Stimulated activated CD8-positive, alpha-beta memory T cell treated with anti-CD3 and anti-CD28 coated beads, Interleukin-15, amount 100 ng/mL, for 48 hours (primary cell): ENCODE measurements at regions not wholly inside any gene's neighbourhood (a gene's known extent, or its start where the extent isn't known, plus 50 kb on each side); places are given as distances from the start of the nearest gene placed in this dataset.
"Not testable (repeated sequence)": the region's sequence is repeated elsewhere in the genome, so short reads cannot be mapped to it uniquely, and the experiment has no call there.

ENCODE experiments used
- DNase-seq, 2 donors: peaks; one replicate each; pipeline ENCODE4 v3.0.0-alpha.2; 2020; ENCODE audit warnings: low read depth in 2 of 2

- not testable (repeated sequence) for DNase-seq
Observed at GRCh38 chr13:22881721-22882608, 298.8 kb upstream of the SGCG start.

DNA sequence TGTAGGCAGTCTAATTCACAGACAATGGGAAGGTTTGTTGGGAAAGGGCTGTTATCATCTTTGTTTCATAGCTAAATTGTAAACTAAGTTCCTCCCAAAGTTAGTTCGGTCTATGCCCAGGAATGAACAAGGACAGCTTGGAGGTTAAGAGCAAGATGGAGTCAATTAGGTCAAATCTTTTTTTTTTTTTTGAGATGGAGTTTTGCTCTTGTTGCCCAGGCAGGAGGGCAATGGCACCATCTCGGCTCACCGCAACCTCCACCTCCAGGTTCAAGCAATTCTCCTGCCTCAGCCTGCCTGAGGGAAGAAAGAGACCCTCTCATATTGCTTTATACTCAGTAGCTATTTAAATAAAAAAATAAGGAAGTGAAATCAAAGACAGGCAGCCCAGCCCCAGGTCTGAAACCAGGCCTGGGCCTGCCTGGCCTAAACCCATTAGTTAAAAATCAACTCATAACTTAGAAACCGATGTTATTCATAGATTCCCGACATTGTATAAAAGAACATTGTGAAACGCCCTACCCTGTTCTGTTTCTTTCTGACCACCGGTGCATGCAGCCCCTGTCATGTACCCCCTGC, 297.4 kb upstream of the SGCG start:
- no peak for DNase-seq

DNA sequence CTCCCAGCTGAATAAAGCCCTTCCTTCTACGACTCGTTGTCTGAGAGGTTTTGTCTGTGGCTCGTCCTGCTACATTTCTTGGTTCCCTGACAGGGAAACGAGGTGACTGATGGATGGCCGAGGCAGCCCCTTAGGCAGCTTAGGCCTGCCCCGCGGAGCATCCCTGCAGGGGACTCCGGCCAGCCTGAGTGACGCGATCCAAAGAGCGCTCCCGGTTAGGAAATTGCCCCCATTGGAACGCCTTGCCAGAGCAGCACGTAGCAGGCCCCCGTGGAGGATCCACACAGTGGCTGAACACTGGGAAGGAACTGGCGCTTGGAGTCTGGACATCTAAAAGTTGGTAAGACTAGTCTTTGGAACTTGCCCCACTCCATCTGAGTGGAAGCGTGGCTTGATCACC, 296.8 kb upstream of the SGCG start:
- DNase-seq: no peak

GRCh38 chr13:22886061-22886460, 294.7 kb upstream of the SGCG start:
- not testable (repeated sequence) for DNase-seq

DNA sequence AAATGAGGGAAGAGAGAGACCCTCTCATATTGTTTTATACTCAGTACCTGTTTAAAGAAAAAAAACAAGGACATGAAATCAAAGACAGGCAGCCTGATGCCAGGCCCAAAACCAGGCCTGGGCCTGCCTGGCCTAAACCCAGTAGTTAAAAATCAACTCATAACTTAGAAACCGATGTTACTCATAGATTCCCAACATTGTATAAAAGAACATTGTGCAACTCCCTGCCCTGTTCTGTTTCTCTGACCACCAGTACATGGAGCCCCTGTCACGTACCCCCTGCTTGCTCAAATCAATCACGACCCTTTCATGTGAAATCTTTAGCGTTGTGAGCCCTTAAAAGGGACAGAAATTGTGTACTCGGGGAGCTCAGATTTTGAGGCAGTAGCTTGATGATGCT, 291.4 kb upstream of the SGCG start:
- DNase-seq: not testable (repeated sequence)

GRCh38 chr13:22893204-22893603, 287.6 kb upstream of the SGCG start:
- no peak for DNase-seq

DNA sequence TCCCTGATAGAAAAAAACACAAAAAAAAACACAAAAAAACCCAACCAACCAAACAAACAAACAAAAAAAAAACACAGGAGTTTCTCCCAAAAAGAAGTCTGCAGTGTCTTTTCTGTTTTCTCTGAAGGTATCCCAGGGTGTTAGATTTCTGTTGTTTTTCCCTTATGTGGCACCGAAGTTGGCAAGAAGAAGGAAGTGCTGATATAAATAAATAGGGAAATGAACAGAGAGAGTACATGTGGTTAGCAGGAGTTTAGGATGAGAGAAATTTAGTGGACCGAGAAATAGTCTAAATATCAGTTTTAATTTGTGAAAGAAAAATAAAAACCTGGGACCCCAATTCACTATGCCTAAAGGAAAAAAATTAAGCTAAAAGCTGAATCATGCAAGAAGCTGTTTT, 287.0 kb upstream of the SGCG start:
- no peak for DNase-seq

DNA sequence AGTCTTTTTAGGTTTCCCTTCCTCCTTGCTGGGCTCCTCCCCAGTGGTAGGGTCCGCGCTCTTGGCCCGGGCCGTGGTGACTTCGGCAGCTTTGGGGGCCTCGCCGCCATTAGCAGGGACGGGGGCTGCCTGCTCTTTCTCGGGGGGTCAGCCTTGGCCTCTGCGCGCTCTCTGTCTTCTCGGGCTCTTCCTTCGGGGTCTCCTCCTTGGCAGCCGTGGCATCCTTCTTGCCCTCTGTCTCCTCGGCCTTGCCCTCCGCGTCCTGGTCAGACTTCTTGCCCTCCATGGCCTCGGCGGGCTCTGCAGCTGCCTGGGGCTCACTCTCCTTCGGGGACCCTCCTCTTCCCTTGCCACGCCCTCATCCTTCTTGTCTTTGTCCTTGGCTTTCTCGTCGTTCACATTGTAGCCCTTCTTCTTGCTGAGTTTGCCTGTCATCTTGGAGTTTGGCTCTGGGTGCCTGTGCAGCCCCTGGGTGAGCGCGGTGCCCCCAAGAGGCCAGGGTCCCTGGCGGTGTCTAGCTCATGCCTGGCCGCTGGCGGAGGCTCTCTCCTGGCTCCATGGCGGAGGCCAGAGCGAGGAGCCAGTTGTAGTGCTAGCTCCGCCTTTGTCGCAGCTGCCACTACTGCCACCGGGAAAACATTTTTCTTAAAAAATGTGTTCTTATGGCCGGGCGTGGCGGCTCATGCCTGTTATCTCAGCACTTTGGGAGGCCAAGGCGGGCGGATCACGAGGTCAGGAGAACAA, 283.0 kb upstream of the SGCG start:
- DNase-seq: no peak

GRCh38 chr13:22900416-22900951, 280.3 kb upstream of the SGCG start:
- not testable (repeated sequence) for DNase-seq

DNA sequence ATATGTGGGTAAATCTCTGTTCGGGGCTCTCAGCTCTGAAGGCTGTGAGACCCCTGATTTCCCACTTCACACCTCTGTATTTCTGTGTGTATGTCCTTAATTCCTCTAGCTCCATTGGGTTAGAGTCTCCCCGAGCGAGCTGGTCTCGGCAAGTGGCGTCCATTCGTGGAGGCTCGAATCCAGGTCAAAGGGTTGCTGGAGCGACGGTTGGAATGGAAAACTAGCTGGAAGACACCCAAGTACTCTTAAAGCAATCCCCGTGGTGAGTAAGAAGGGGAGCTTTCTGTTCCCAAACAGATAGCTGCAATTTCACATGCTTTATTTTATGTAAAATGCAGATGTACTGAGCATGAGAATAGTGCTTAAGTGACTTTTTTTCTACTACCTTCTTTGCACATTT, 277.5 kb upstream of the SGCG start:
- DNase-seq: no peak

DNA sequence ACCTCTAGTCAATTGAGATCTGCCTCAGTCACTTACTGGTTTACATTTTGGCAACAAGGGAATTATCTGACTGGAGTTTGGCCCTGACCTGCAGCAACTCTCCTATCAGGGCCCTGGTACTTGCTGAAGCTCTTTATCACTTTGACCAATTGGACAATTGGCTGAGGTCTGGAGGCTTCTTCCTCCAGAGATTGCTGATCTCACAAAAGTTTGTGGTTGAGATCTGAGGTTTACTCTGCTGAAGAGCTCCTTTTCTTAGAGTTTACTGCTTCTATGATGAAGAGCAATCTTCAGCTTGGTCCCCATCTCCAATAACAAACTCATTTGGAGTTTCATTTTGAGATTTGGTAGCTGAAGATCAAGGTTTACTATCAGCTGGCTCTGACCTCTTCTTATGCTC, 276.9 kb upstream of the SGCG start:
- DNase-seq: no peak

DNA sequence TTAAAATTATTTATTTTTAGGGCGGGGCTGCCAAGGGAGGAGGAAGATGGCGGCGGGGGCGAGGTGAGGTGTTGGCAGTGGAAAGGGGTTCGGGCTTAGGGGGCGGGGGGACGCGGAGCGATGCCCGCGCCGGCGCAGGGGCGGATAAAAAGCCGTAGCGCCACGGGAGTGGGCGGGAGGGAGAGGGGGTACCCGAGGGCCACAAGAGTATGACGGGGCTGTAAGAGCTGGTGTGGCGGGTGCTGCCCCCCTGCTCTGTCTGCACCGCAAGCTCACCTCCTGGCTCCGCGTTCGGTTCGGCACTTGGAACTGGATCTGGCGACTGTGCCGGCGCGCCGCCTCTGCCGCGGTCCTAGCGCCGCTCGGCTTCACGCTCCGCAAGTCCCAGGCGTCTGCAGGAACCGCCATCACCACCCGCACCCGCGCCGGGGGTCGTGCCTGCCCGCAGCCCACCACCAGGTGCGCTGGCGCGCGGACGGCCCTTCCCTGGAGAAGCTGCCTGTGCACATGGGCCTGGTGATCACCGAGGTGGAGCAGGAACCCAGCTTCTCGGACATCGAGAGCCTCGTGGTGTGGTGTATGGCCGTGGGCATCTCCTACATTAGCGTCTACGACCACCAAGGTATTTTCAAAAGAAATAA, 265.2 kb upstream of the SGCG start:
- DNase-seq: no peak

- DNase-seq: not testable (repeated sequence)
Observed at GRCh38 chr13:22916276-22916675, 264.5 kb upstream of the SGCG start.

DNA sequence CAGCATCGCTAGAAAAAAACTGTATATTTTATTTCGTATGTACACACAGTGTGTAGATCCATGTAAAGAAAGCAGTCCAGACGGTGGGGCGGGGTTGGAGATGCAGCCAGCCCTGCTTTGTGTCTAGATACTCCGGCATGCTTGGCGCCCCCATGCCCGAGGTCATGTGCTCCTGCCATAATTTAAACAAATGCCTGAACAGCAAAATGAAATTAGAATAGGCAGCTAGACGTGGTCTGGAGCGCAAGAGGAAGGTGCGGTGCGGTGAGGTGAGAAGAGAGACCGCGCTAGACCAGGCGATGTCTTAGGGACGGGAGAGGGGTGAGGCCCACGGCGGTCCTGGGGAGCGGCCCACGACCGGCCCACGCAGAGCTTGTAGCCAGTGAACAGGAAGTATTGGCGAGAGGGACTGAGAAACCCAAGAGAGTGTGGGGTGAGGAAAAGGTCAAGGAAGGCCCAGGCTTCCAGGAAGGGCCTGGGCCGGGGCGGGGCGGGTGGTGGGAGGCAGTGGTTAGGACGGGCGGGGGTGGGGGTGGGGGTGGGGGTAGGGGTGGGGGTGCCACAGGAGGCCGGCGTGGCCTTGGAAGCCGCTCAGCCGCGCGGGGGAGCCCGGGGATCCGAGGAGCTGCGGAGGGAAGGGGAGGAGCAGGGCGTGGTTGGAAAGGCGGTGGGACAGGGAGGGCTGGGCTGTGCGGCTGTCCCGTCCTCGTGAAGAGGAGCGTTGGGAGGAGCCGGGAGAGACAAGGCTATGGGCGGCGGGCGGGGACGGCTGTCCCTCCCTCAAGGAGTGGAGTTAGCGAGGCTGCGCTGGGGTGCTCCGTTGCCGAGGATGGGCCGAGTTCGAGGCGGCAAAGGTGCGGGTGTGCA, 254.7 kb upstream of the SGCG start:
- no peak for DNase-seq

DNA sequence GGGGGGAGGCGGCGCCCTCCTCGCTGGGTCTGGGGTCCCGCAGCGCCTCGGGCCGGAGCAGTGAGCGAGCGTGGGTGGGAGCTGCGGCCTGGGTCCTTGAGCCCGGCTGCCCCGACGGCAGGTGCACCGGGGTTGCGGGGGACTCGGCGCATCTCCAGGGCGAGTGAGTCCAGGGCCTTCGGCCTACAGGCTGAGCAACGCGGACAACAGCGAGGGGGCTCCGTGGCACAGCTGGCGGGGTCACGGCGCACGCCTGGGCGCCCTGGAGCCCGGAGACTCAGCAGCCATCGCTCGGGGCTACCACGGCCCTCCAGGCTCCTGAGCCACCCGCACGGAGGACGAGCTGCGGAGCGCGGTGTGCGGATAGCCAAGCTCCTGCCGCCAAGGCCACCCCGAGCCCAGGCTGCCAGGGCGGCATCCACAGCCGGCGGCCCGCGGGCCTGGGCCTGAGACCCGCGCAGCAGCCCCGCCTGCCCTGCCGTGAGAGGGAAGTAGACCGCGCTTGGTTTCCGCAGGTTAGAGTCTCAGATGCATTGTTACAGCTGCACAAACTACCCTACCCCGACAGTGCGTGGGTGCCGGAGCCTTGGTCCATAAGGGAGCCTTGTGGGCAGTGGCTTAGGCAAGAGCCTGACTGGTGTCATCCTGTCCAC, 253.9 kb upstream of the SGCG start:
- DNase-seq: no peak

- DNase-seq: not testable (repeated sequence)
Observed at GRCh38 chr13:22927845-22928244, 252.9 kb upstream of the SGCG start.

- no peak for DNase-seq
Observed at GRCh38 chr13:22929381-22930126, 251.2 kb upstream of the SGCG start.

DNA sequence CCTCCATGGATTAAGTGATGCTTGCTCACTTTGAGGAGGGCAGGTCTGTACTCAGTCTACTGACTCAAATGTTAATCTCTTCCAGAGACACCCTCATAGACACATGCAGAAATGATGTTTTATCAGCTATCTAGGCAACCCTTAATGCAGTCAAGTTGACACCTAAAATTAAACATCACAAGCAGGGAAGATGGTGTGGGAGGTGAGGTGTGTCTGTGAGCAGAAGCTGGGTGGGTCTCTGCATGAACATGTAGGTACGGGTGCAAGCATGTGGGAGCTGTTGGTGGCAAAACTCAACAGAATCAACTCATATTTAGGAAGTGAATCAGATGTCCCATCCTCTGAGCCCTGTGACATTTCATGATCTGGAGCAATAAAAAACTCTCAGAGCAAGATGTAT, 249.2 kb upstream of the SGCG start:
- DNase-seq: no peak

DNA sequence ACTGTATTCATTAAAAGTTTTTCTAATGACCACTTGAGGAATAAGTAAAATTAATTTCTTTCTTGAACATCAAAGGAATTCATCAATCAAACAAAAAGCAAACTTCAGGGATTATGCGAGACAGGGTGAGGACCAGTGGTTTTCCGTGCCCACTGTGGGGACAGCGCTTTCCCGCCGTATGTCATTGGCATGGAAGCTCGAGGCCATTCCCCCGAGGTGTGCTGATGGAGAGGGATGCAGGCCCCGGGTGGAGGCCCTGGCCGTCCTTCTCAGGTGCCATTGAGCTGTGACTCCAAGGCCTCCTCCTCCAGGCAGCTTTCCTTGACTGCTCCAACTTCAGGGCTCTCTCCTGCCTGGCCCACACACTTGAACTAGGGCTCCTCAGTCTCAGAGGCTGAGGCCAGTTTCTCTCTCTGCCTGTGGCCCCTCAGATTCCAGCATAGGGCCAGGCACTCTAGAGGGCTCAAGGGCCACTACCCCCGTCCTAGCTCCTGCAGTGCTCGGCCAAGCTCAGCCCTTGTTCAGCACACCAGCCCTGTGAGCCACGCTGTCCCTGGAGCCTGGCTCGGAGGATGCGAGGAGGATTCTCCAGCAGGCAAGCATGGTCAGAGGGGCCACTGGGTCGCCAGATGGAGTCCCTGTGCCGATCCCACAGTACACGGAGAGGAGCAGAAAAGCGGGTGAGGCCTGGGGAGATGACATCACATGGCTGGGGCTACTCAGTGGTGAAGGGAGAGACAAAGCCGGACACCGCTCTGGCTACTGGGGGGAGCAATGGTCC, 248.0 kb upstream of the SGCG start:
- DNase-seq: not testable (repeated sequence)
